ENCODE measurements at regions not wholly inside any gene's neighbourhood (a gene's known extent, or its start where the extent isn't known, plus 50 kb on each side); places are given as distances from the start of the nearest gene placed in this dataset.

DNA sequence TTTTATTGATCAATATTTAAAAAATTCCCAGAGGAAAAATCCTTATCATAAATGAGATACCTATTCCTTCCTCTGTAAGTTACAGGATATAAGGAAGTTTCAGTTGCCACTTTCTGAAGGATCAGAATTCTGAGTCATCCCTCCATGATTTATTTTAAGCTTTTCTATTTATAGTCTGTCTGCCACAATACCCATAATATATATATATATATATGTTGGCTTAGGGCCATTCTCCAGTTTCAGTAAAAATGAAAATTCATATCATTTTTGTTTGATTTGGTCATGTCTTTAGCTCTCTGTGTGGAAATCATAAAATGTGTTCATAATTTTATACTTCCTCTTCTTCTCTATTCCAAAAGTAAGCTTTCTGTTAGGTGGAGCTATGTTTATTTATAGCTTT is 215.8 kb upstream of the CYLC2 start:
- TF ChIP-seq, protein P1, sequence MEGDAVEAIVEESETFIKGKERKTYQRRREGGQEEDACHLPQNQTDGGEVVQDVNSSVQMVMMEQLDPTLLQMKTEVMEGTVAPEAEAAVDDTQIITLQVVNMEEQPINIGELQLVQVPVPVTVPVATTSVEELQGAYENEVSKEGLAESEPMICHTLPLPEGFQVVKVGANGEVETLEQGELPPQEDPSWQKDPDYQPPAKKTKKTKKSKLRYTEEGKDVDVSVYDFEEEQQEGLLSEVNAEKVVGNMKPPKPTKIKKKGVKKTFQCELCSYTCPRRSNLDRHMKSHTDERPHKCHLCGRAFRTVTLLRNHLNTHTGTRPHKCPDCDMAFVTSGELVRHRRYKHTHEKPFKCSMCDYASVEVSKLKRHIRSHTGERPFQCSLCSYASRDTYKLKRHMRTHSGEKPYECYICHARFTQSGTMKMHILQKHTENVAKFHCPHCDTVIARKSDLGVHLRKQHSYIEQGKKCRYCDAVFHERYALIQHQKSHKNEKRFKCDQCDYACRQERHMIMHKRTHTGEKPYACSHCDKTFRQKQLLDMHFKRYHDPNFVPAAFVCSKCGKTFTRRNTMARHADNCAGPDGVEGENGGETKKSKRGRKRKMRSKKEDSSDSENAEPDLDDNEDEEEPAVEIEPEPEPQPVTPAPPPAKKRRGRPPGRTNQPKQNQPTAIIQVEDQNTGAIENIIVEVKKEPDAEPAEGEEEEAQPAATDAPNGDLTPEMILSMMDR (IDR thresholded peaks at IDR 0.05; ENCODE audit: unreplicated experiment), result no peak
- DNase-seq (ENCODE audit: low spot score in 2 of 2, unreplicated experiment in 2 of 2), result no peak
- H3K9me3 Mint-ChIP-seq, result no peaks in the 10 kb centered on the region
- H3K4me1 Mint-ChIP-seq, result peaks cover 3% of the 10 kb centered on the region
- no peaks in the 10 kb centered on the region for H3K36me3 Mint-ChIP-seq
- peaks cover 2% of the 10 kb centered on the region for H3K27me3 Mint-ChIP-seq (ENCODE audit: low read depth)
- no peak overlapping the region for H3K27ac Mint-ChIP-seq
- H3K4me3 Mint-ChIP-seq, result no peak overlapping the region

DNA sequence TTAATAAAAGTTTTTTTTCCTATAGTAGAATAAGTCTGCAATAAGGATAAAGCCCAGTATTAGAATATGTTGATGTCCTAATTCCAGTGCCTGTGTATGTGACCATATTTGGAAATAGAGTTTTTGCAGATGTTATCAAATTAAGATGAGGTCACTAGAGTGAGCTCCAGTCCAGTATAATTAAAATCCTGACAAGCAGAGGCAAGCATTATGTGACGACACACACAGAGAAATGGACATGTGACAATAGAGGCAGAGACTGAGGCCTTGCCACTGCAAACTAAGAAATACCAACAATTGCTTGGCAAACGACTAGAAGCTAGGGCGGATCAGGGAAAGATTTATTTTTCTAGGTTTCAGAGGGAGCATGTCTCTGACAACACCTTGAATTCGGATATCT is 216.4 kb upstream of the CYLC2 start:
- Mint-ChIP-seq H3K4me1 (peaks cover 3% of the 10 kb centered on the region), H3K9me3 (no peaks in the 10 kb centered on the region), H3K27me3 (ENCODE audit: low read depth) (peaks cover 2% of the 10 kb centered on the region), H3K4me3 (no peak overlapping the region), H3K27ac (no peak overlapping the region), H3K36me3 (no peaks in the 10 kb centered on the region)
- DNase-seq (ENCODE audit: low spot score in 2 of 2, unreplicated experiment in 2 of 2), result no peak
- TF ChIP-seq, protein P1 (IDR thresholded peaks at IDR 0.05; ENCODE audit: unreplicated experiment), result no peak

DNA sequence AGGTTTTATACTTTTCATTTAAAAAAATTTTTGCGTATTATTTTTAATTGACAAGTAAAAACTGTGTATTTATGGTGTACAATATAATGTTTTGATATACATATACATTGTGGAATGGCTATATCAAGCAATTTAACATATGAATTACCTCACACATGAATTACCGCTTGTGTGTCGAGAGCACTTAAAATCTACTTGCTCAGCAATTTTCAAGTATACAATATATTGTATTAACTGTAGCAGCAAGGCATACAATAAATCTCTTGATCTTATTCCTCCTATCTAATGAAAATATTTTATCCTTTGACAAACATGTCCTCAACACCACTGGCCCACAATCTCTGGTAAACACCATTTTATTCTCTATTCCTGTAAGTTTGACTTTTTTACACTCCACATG is 224.4 kb upstream of the CYLC2 start:
- Mint-ChIP-seq H3K27me3 (ENCODE audit: low read depth) (no peaks in the 10 kb centered on the region), H3K9me3 (no peaks in the 10 kb centered on the region), H3K27ac (no peak overlapping the region), H3K4me1 (no peaks in the 10 kb centered on the region), H3K4me3 (no peak overlapping the region), H3K36me3 (no peaks in the 10 kb centered on the region)
- no peak for DNase-seq (ENCODE audit: low spot score in 2 of 2, unreplicated experiment in 2 of 2)
- TF ChIP-seq, protein P1 (IDR thresholded peaks at IDR 0.05; ENCODE audit: unreplicated experiment), result no peak

DNA sequence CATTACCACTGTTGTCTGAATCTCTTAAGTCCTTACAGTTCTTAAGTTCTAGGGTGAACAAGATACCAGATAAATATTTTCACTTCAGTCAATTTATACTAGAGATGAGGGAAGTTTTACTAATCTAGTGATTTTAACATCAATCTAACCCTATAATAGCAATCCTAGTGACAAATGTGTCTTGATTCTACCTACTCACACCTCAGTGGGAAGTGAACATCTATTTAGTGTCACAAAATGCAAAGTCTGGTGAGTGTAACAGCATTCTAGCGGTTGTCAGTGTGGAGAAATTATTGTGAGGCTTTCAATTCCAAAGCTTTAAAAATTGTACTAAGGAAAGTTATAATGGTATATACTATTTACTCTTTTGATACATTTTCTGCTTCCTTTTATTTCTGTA is 225.8 kb upstream of the CYLC2 start:
- H3K27ac Mint-ChIP-seq, result no peak overlapping the region
- no peaks in the 10 kb centered on the region for H3K4me1 Mint-ChIP-seq
- TF ChIP-seq, protein P1 (IDR thresholded peaks at IDR 0.05; ENCODE audit: unreplicated experiment), result no peak
- H3K9me3 Mint-ChIP-seq, result peaks cover under 1% of the 10 kb centered on the region
- H3K27me3 Mint-ChIP-seq (ENCODE audit: low read depth), result no peaks in the 10 kb centered on the region
- H3K4me3 Mint-ChIP-seq, result no peak overlapping the region
- DNase-seq (ENCODE audit: low spot score in 2 of 2, unreplicated experiment in 2 of 2), result no peak
- H3K36me3 Mint-ChIP-seq, result no peaks in the 10 kb centered on the region

DNA sequence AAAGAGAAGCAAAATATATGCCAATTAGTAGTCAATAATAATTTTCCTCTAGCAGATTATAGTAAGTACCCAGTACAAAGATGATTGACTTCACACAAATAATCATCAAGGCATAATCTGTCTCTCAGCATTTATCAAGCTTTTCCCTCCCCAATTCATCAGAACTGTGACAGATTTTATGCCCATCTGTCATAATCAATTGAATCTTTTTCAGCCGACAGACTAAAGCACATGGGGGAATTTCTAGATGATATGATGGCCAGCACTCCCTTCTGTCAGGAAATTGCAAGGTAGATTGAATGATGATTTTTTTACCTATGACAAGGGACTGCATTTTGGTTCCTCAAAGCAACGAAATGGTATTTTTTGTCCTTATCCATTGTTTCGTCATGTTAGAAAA is 227.1 kb upstream of the CYLC2 start:
- no peak overlapping the region for H3K27ac Mint-ChIP-seq
- DNase-seq (ENCODE audit: low spot score in 2 of 2, unreplicated experiment in 2 of 2), result no peak
- no peak overlapping the region for H3K4me3 Mint-ChIP-seq
- no peaks in the 10 kb centered on the region for H3K27me3 Mint-ChIP-seq (ENCODE audit: low read depth)
- TF ChIP-seq, protein P1 (IDR thresholded peaks at IDR 0.05; ENCODE audit: unreplicated experiment), result no peak
- H3K9me3 Mint-ChIP-seq, result peaks cover 6% of the 10 kb centered on the region
- H3K36me3 Mint-ChIP-seq, result no peaks in the 10 kb centered on the region
- H3K4me1 Mint-ChIP-seq, result no peaks in the 10 kb centered on the region

DNA sequence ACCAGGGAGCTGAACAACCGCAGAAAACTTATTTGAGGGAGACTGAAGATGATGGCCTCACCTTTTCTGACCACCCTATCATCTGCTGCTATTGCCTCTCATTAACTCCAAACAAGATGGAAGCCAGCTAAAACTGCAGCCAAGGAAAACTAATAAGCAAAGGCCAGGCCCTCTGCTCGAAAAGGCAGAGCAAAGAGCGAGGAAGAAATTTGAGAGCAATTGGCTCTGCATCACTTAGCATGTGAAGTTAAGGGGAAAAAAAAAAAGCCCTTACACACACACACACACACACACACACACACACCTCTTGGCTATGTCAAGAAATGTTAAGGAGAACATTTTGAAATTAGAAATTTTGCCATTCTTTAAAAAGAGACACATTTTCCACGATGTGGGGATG is 228.1 kb upstream of the CYLC2 start:
- H3K4me1 Mint-ChIP-seq, result no peaks in the 10 kb centered on the region
- H3K9me3 Mint-ChIP-seq, result peaks cover 6% of the 10 kb centered on the region
- TF ChIP-seq, protein P1 (IDR thresholded peaks at IDR 0.05; ENCODE audit: unreplicated experiment), result no peak
- H3K27ac Mint-ChIP-seq, result no peak overlapping the region
- no peak for DNase-seq (ENCODE audit: low spot score in 2 of 2, unreplicated experiment in 2 of 2)
- H3K36me3 Mint-ChIP-seq, result no peaks in the 10 kb centered on the region
- H3K4me3 Mint-ChIP-seq, result no peak overlapping the region
- no peaks in the 10 kb centered on the region for H3K27me3 Mint-ChIP-seq (ENCODE audit: low read depth)
